Fibroblast of pulmonary artery (primary cell): ENCODE measurements at regions not wholly inside any gene's neighbourhood (a gene's known extent, or its start where the extent isn't known, plus 50 kb on each side); places are given as distances from the start of the nearest gene placed in this dataset.

Experiments
- DNase-seq: peaks from one replicate; pipeline ENCODE4 v3.0.0-alpha.2; 2010; ENCODE audit warnings: low read depth
- H3K4me3 ChIP-seq: replicated peaks from 2 replicates; pipeline ENCODE4 v1.5.1; 2011; ENCODE audit warnings: low read depth, mild to moderate bottlenecking, control low read depth, low read length, moderate library complexity
- CTCF ChIP-seq: IDR thresholded peaks from 2 replicates; pipeline ENCODE4 v1.5.1; 2011; ENCODE audit warnings: mild to moderate bottlenecking, control low read depth, low read length, inconsistent platforms; ENCODE audit errors: missing control alignments

- no peak for DNase-seq
- H3K4me3 ChIP-seq: no peak overlapping the region
- TF ChIP-seq CTCF: no peak
Measured at GRCh38 chr2:40809156-40809555, 357.3 kb upstream of the SLC8A1 start.

- no peak for TF ChIP-seq CTCF
- no peak overlapping the region for H3K4me3 ChIP-seq
- no peak for DNase-seq
Measured at GRCh38 chr2:40814616-40815015, 362.7 kb upstream of the SLC8A1 start.

- no peak for DNase-seq
- TF ChIP-seq CTCF: no peak
- no peak overlapping the region for H3K4me3 ChIP-seq
Measured at GRCh38 chr2:40820319-40820718, 368.4 kb upstream of the SLC8A1 start.

- TF ChIP-seq CTCF: no peak
- no peak for DNase-seq
- H3K4me3 ChIP-seq: no peak overlapping the region
Measured at GRCh38 chr2:40823478-40823877, 371.6 kb upstream of the SLC8A1 start.

- no peak for DNase-seq
- no peak overlapping the region for H3K4me3 ChIP-seq
- no peak for TF ChIP-seq CTCF
Measured at GRCh38 chr2:40824278-40824677, 372.4 kb upstream of the SLC8A1 start.

GRCh38 chr2:40827392-40827791 is 375.5 kb upstream of the SLC8A1 start:
- no peak for TF ChIP-seq CTCF
- DNase-seq: no peak
- no peak overlapping the region for H3K4me3 ChIP-seq

GRCh38 chr2:40831321-40831873 is 379.5 kb upstream of the SLC8A1 start:
- TF ChIP-seq CTCF: no peak
- H3K4me3 ChIP-seq: no peak overlapping the region
- DNase-seq: no peak
